CD14-positive monocyte (primary cell): ENCODE measurements at regions not wholly inside any gene's neighbourhood (a gene's known extent, or its start where the extent isn't known, plus 50 kb on each side); places are given as distances from the start of the nearest gene placed in this dataset.

Experiments
- DNase-seq, 3 donors: peaks; one replicate each; pipeline ENCODE4 v3.0.0-alpha.2; 2011 to 2022
- H2AFZ ChIP-seq: 2 replicates; pipeline ENCODE4 v1.6.0; 2012; ENCODE audit warnings: mild to moderate bottlenecking, low read depth, low read length, inconsistent platforms; ENCODE audit not compliant: insufficient read depth, poor library complexity, severe bottlenecking
- H3K27ac ChIP-seq, 2 donors: 1 replicate in 1 of 2; 2 replicates in 1 of 2; pipeline ENCODE4 v1.5.1; 2012 to 2013; ENCODE audit warnings: low read length in 2 of 2, control low read depth in 1 of 2, inconsistent platforms in 1 of 2, low read depth in 1 of 2, mild to moderate bottlenecking in 1 of 2
- H3K27me3 ChIP-seq, 2 donors: one replicate each; pipeline versions ENCODE4 v1.6.0 to v1.6.1; 2011 to 2013; ENCODE audit warnings: low read length in 2 of 2; ENCODE audit not compliant: control insufficient read depth in 2 of 2, insufficient read depth in 2 of 2
- H3K36me3 ChIP-seq, 2 donors: replicated peaks in 1 of 2; 1 replicate in 1 of 2; 2 replicates in 1 of 2; pipeline versions ENCODE4 v1.5.1 to v1.6.1; 2012 to 2013; ENCODE audit warnings: low read length in 2 of 2, control low read depth in 1 of 2, inconsistent platforms in 1 of 2, mild to moderate bottlenecking in 1 of 2; ENCODE audit not compliant: insufficient read depth in 2 of 2, control insufficient read depth in 1 of 2
- H3K4me1 ChIP-seq, 2 donors: 1 replicate in 1 of 2; 2 replicates in 1 of 2; pipeline versions ENCODE4 v1.5.1 to v1.6.1; 2012 to 2013; ENCODE audit warnings: low read length in 2 of 2, control low read depth in 1 of 2, inconsistent platforms in 1 of 2, mild to moderate bottlenecking in 1 of 2, moderate library complexity in 1 of 2; ENCODE audit not compliant: insufficient read depth in 2 of 2, control insufficient read depth in 1 of 2
- H3K4me2 ChIP-seq: replicated peaks from 2 replicates; pipeline ENCODE3; 2012; ENCODE audit warnings: low read length, moderate library complexity, mild to moderate bottlenecking; ENCODE audit not compliant: poor library complexity, severe bottlenecking; ENCODE audit errors: extremely low read depth
- H3K4me3 ChIP-seq, 3 experiments: fragments of 200-600 bp in 1 of 3; sonication (generic) in 1 of 3; replicated peaks in 1 of 3; 1 replicate in 2 of 3; 2 replicates in 1 of 3; pipeline ENCODE4 v1.5.1; 2011 to 2013; ENCODE audit warnings: low read length in 3 of 3, mild to moderate bottlenecking in 3 of 3, control low read depth in 2 of 3, low read depth in 2 of 3, inconsistent platforms in 1 of 3, moderate library complexity in 1 of 3
- H3K79me2 ChIP-seq: 2 replicates; pipeline ENCODE4 v1.6.0; 2012; ENCODE audit warnings: mild to moderate bottlenecking, control low read depth, inconsistent platforms, low read length, moderate library complexity; ENCODE audit not compliant: insufficient read depth
- H3K9ac ChIP-seq: 2 replicates; pipeline ENCODE4 v1.6.0; 2017; ENCODE audit warnings: low read length, mild to moderate bottlenecking; ENCODE audit not compliant: insufficient read depth, poor library complexity, severe bottlenecking
- H3K9me3 ChIP-seq, 2 donors: replicated peaks in 1 of 2; 1 replicate in 1 of 2; 2 replicates in 1 of 2; pipeline versions ENCODE4 v1.5.1 to v1.6.1; 2012 to 2013; ENCODE audit warnings: low read length in 2 of 2, control low read depth in 1 of 2; ENCODE audit not compliant: control insufficient read depth in 1 of 2, insufficient read depth in 1 of 2
- H4K20me1 ChIP-seq: 2 replicates; pipeline ENCODE4 v1.6.0; 2012; ENCODE audit warnings: mild to moderate bottlenecking, low read length, control low read depth, moderate library complexity; ENCODE audit not compliant: insufficient read depth
- H3K27ac Mint-ChIP-seq, 7 donors: one replicate each; pipeline ENCODE4 v1.8.0; 2020; ENCODE audit warnings: mild to moderate bottlenecking in 7 of 7, mixed read lengths in 7 of 7, moderate library complexity in 6 of 7, inconsistent platforms in 2 of 7
- H3K27me3 Mint-ChIP-seq, 3 donors: one replicate each; pipeline ENCODE4 v1.8.0; 2021 to 2022; ENCODE audit warnings: low read depth in 3 of 3, mild to moderate bottlenecking in 3 of 3, mixed read lengths in 3 of 3, moderate library complexity in 3 of 3, inconsistent platforms in 1 of 3
- H3K36me3 Mint-ChIP-seq, 2 donors: one replicate each; pipeline ENCODE4 v1.8.0; 2020; ENCODE audit warnings: mixed read lengths in 2 of 2, inconsistent platforms in 1 of 2, mild to moderate bottlenecking in 1 of 2
- H3K4me1 Mint-ChIP-seq: one replicate; pipeline ENCODE4 v1.8.0; 2020; ENCODE audit warnings: mild to moderate bottlenecking, mixed read lengths
- H3K4me3 Mint-ChIP-seq, 2 donors: one replicate each; pipeline ENCODE4 v1.8.0; 2020; ENCODE audit warnings: mild to moderate bottlenecking in 2 of 2, mixed read lengths in 2 of 2, moderate library complexity in 1 of 2
- H3K9me3 Mint-ChIP-seq, 7 donors: one replicate each; pipeline ENCODE4 v1.8.0; 2020 to 2022; ENCODE audit warnings: mixed read lengths in 7 of 7, mild to moderate bottlenecking in 6 of 7, moderate library complexity in 6 of 7, inconsistent platforms in 2 of 7
- WGBS: methylation state at CpG from one replicate; pipeline ENCODE4 v1.1.5; 2013; ENCODE audit warnings: missing lambda C conversion rate; ENCODE audit not compliant: insufficient coverage; 5-methylcytosine and 5-hydroxymethylcytosine counted together
- intact Hi-C, 2 donors: fragments of 100-400 bp; cut with micrococcal nuclease; formaldehyde crosslinking; loops; one replicate each; pipeline versions ENCODE4 v1.15.0 to v1.15.1; 2023
- TF ChIP-seq, protein P1 (sequence below): fragments of 200-600 bp; IDR thresholded peaks from one replicate; pipeline ENCODE4 v1.8.0; 2022; ENCODE audit warnings: antibody characterized with exemption, mild to moderate bottlenecking

DNA sequence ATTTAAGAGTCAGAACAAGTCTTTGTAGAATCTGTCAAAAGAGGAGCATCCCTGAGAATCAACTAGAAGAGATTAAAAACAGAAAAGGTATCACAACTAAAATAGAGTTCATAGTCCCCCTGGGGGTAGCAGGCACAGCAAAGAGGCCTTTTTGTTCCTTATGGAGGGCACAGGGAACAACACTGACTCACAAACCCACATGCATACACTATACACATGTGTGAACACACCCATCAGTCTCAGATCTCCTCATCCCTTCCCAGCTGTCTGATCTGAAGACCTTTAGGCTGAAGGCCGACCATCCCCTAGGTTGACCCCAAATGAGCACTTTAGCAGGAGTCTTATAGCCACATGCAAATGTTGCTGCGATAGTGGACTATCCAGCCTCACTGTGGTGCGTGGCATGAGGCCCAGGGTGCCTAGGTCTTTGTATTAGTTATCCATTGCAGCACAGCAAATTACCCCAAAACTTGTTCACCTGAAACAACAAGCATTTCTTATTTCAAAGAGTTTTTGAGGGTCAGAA lies 236.7 kb upstream of the EGLN3 start:
- Mint-ChIP-seq H3K36me3 (no peaks in the 10 kb centered on the region), H3K27ac (no peak overlapping the region), H3K27me3 (peaks cover 0 to 22% (median 0%) of the 10 kb centered on the region in 3 donors), H3K9me3 (peaks cover 0 to 1% (median 0%) of the 10 kb centered on the region in 7 donors), H3K4me3 (no peak overlapping the region), H3K4me1 (no peaks in the 10 kb centered on the region)
- Histone ChIP-seq H2AFZ (no peak overlapping the region), H3K4me3 (no peak overlapping the region), H3K9ac (no peak overlapping the region), H3K4me1 (no peaks in the 10 kb centered on the region), H3K4me2 (no peak overlapping the region), H3K36me3 (no peaks in the 10 kb centered on the region), H3K27me3 (peaks cover 0 to 2% of the 10 kb centered on the region in 2 donors), H4K20me1 (no peaks in the 10 kb centered on the region), H3K79me2 (no peaks in the 10 kb centered on the region), H3K27ac (no peak overlapping the region), H3K9me3 (no peaks in the 10 kb centered on the region)
- TF ChIP-seq, protein P1, sequence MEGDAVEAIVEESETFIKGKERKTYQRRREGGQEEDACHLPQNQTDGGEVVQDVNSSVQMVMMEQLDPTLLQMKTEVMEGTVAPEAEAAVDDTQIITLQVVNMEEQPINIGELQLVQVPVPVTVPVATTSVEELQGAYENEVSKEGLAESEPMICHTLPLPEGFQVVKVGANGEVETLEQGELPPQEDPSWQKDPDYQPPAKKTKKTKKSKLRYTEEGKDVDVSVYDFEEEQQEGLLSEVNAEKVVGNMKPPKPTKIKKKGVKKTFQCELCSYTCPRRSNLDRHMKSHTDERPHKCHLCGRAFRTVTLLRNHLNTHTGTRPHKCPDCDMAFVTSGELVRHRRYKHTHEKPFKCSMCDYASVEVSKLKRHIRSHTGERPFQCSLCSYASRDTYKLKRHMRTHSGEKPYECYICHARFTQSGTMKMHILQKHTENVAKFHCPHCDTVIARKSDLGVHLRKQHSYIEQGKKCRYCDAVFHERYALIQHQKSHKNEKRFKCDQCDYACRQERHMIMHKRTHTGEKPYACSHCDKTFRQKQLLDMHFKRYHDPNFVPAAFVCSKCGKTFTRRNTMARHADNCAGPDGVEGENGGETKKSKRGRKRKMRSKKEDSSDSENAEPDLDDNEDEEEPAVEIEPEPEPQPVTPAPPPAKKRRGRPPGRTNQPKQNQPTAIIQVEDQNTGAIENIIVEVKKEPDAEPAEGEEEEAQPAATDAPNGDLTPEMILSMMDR = no peak
- WGBS = 93% methylated on average over 3 of the region's 3 CpGs
- no peak for DNase-seq
- intact Hi-C loops = no loop called here

DNA sequence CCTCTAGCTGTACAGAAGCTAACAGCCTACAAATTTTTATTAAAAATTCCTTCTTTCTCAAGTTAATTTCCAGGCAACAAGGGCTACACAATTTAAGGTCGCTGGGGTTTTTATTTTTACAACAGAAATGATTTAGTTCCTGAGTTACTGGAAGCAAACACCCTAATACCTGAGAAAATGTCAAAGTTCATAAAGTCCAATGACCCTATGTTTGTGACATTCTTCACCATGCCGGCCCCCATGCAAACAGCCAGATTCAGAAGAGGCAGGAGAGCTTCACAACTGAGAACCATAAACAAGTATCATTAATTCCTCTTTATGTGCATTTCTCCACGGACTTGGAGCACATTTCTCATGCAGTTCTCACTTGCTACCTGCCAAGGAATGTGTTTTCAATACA lies 236.2 kb upstream of the EGLN3 start:
- H2AFZ ChIP-seq = no peak overlapping the region
- no peak overlapping the region for H3K4me3 Mint-ChIP-seq
- no peak overlapping the region for H3K27ac Mint-ChIP-seq
- H3K27ac ChIP-seq = no peak overlapping the region
- no peaks in the 10 kb centered on the region for H3K9me3 ChIP-seq
- H3K36me3 Mint-ChIP-seq = no peaks in the 10 kb centered on the region
- H3K4me3 ChIP-seq = no peak overlapping the region
- DNase-seq = no peak
- peaks cover 0 to 1% (median 0%) of the 10 kb centered on the region in 7 donors for H3K9me3 Mint-ChIP-seq
- H3K9ac ChIP-seq = no peak overlapping the region
- no peaks in the 10 kb centered on the region for H4K20me1 ChIP-seq
- H3K27me3 ChIP-seq = peaks cover 0 to 2% of the 10 kb centered on the region in 2 donors
- H3K36me3 ChIP-seq = no peaks in the 10 kb centered on the region
- no peaks in the 10 kb centered on the region for H3K4me1 ChIP-seq
- intact Hi-C loops = no loop called here
- no peak overlapping the region for H3K4me2 ChIP-seq
- whole genome bisulfite sequencing = 100% methylated on average over 3 of the region's 3 CpGs
- TF ChIP-seq, protein P1 = no peak
- no peaks in the 10 kb centered on the region for H3K79me2 ChIP-seq
- no peaks in the 10 kb centered on the region for H3K4me1 Mint-ChIP-seq
- peaks cover 0 to 22% (median 0%) of the 10 kb centered on the region in 3 donors for H3K27me3 Mint-ChIP-seq
